Lung (tissue), 11 donors: ENCODE measurements at regions not wholly inside any gene's neighbourhood (a gene's known extent, or its start where the extent isn't known, plus 50 kb on each side); places are given as distances from the start of the nearest gene placed in this dataset.

Experiments used
- ATAC-seq: fragments of 200-7000 bp; cut with Tn5 transposase; one replicate; pipeline ENCODE4 v1.9.1; 2020; ENCODE audit warnings: moderate number of reproducible peaks; ENCODE audit not compliant: insufficient read depth, low FRiP score
- DNase-seq, 3 donors: peaks; one replicate each; pipeline ENCODE4 v3.0.0-alpha.2; 2013 to 2017
- H3K27ac ChIP-seq, 2 donors: one replicate each; pipeline ENCODE4 v1.5.1; 2013; ENCODE audit warnings: mild to moderate bottlenecking in 2 of 2, moderate library complexity in 2 of 2, control low read depth in 1 of 2, inconsistent platforms in 1 of 2, low read depth in 1 of 2, low read length in 1 of 2
- H3K27me3 ChIP-seq, 3 donors: one replicate each; pipeline ENCODE4 v1.5.1; 2013; ENCODE audit warnings: low read length in 2 of 3; ENCODE audit not compliant: control insufficient read depth in 3 of 3, insufficient read depth in 3 of 3
- H3K36me3 ChIP-seq, 4 donors: one replicate each; pipeline ENCODE4 v1.5.1; 2013; ENCODE audit warnings: low read length in 4 of 4, mild to moderate bottlenecking in 1 of 4, moderate library complexity in 1 of 4; ENCODE audit not compliant: control insufficient read depth in 4 of 4, insufficient read depth in 4 of 4
- H3K4me1 ChIP-seq, 5 donors: one replicate each; pipeline ENCODE4 v1.5.1; 2013; ENCODE audit warnings: low read length in 5 of 5, mild to moderate bottlenecking in 2 of 5, moderate library complexity in 1 of 5; ENCODE audit not compliant: control insufficient read depth in 5 of 5, insufficient read depth in 5 of 5
- H3K4me3 ChIP-seq: one replicate; pipeline ENCODE4 v1.5.1; 2013; ENCODE audit warnings: mild to moderate bottlenecking, control low read depth, moderate library complexity
- H3K9ac ChIP-seq, 2 donors: one replicate each; pipeline ENCODE4 v1.5.1; 2013; ENCODE audit warnings: low read length in 2 of 2, control low read depth in 1 of 2; ENCODE audit not compliant: insufficient read depth in 1 of 2
- H3K9me3 ChIP-seq, 4 donors: one replicate each; pipeline ENCODE4 v1.5.1; 2013; ENCODE audit warnings: low read length in 3 of 4, mild to moderate bottlenecking in 1 of 4, moderate library complexity in 1 of 4; ENCODE audit not compliant: control insufficient read depth in 4 of 4, insufficient read depth in 3 of 4
- WGBS, 2 donors: extraction: QIAGEN DNeasy Blood & Tissue Kit; methylation state at CpG; one replicate each; pipeline ENCODE4 v1.1.7; 2013; 5-methylcytosine and 5-hydroxymethylcytosine counted together
- TF ChIP-seq, protein P1 (sequence below): IDR thresholded peaks from 2 replicates; pipeline ENCODE4 v1.5.1; 2012; ENCODE audit warnings: mild to moderate bottlenecking; ENCODE audit errors: control extremely low read depth, extremely low read depth
- donor health status: control.
- donor health status: control.
- donor health status: Bipolar disorder and iron deficiency.
- donor health status: healthy.
- donor health status: DM: yes; HTN: yes; CAD: no.

DNA sequence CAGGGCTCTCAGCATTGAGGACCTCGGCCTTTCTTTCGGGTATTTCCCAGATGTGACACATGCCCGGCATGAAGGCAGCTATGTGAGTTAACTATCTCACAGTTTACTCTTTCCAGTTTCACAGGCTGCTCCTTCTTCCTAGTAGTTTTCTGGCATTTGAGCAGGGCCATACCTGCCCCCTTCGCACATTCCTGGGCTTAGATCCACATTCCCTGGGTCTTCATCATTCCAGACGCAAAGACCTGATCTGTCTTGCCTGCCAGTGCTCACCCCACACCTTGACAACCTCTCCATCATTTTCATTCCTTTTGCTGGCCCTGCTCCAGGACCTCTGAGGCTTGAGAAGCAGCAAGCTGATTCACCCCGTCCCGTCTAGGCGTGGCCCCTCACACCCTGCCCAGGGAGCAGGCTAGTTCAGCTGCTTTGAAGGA, 227.5 kb downstream of the WDR11 start:
- Histone ChIP-seq H3K27ac (peak overlapping the region in 1 of 2 donors; percentile 41), H3K4me3 (no peak overlapping the region), H3K27me3 (no peaks in the 10 kb centered on the region), H3K4me1 (peaks cover 0 to 55% (median 27%) of the 10 kb centered on the region in 5 donors), H3K36me3 (no peaks in the 10 kb centered on the region), H3K9ac (peak overlapping the region in 1 of 2 donors; percentile 58), H3K9me3 (peaks cover 0 to 1% (median 0%) of the 10 kb centered on the region in 4 donors)
- TF ChIP-seq, protein P1, sequence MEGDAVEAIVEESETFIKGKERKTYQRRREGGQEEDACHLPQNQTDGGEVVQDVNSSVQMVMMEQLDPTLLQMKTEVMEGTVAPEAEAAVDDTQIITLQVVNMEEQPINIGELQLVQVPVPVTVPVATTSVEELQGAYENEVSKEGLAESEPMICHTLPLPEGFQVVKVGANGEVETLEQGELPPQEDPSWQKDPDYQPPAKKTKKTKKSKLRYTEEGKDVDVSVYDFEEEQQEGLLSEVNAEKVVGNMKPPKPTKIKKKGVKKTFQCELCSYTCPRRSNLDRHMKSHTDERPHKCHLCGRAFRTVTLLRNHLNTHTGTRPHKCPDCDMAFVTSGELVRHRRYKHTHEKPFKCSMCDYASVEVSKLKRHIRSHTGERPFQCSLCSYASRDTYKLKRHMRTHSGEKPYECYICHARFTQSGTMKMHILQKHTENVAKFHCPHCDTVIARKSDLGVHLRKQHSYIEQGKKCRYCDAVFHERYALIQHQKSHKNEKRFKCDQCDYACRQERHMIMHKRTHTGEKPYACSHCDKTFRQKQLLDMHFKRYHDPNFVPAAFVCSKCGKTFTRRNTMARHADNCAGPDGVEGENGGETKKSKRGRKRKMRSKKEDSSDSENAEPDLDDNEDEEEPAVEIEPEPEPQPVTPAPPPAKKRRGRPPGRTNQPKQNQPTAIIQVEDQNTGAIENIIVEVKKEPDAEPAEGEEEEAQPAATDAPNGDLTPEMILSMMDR: no peak
- WGBS, 2 donors: 45 to 62% methylated on average over 8 of the region's 8 CpGs
- DNase-seq (no peak), ATAC-seq (peak; percentile 53)

DNA sequence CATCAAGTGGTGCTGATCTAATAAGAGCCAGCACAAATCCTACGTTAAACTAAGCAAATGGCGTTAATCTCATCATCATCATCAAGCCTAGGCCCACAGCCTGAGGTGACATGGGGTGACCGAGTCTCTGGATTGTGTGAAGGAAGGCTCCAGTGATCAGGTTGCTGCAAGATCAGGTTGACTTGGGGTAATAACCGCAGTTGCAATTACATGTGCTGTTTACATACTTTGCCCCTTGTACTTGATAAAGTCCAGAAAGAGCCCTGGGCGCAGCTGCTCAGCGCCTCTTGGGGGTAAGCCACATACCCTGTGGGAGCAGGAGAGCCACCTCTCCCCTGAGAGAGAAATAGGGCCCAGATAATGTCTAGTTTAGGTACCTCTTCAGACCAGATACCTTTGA, 228.1 kb downstream of the WDR11 start:
- TF ChIP-seq, protein P1: no peak
- ATAC-seq (no peak), DNase-seq (no peak)
- Histone ChIP-seq H3K9ac (no peak overlapping the region), H3K27me3 (no peaks in the 10 kb centered on the region), H3K27ac (no peak overlapping the region), H3K4me3 (no peak overlapping the region), H3K36me3 (no peaks in the 10 kb centered on the region), H3K9me3 (peaks cover 0 to 1% (median 0%) of the 10 kb centered on the region in 4 donors), H3K4me1 (peaks cover 0 to 55% (median 27%) of the 10 kb centered on the region in 5 donors)
- 63 to 74% methylated on average over 6 of the region's 6 CpGs for whole genome bisulfite sequencing, 2 donors

DNA sequence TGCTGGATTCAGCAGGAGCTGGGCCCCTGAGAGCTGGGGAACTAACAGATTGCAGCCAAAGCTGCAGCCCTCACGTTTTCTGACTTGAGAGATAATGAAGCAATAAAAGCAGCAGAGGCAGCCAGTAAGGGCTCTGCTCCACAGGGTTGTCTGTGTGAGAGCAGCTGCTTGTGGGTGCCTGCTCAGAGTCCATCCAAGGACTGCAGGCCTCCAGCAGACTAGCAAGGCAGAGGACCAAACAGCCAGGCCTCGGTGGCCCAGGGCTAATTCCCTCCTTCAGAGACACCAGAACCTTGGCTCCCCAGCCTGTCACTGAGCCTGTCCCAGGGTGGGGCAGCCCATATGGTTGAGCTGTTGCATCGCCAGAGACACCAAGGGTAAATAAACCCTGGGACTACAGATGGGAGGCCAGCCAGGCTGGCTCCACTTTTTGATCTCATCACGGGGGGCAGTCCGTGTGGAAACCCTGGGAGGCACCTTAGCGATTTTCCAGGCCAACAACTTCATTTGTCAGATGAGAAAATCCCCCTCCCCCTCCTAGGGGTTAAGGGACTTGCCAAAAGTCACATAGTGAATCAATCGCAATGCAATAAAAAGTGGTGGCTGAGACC, 229.2 kb downstream of the WDR11 start:
- H3K4me1 ChIP-seq: peaks cover 0 to 55% (median 27%) of the 10 kb centered on the region in 5 donors

More for the DNA sequence above, 229.2 kb downstream of the WDR11 start:
- DNase-seq: peak; percentile 74 to 91 (median 83)
- H3K27ac ChIP-seq: no peak overlapping the region
- H3K9me3 ChIP-seq: peaks cover 0 to 3% (median 0%) of the 10 kb centered on the region in 4 donors
- no peaks in the 10 kb centered on the region for H3K27me3 ChIP-seq
- no peak overlapping the region for H3K9ac ChIP-seq
- no peaks in the 10 kb centered on the region for H3K36me3 ChIP-seq
- ATAC-seq: no peak
- no peak overlapping the region for H3K4me3 ChIP-seq
- WGBS, 2 donors: 40 to 43% methylated on average over 7 of the region's 7 CpGs
- TF ChIP-seq, protein P1: no peak
